GM12878 (cell line): ENCODE measurements at regions not wholly inside any gene's neighbourhood (a gene's known extent, or its start where the extent isn't known, plus 50 kb on each side); places are given as distances from the start of the nearest gene placed in this dataset.

Experiments
- ATAC-seq: fragments of 200-7000 bp; cut with Tn5 transposase; 3 replicates; pipeline ENCODE4 v1.9.1; 2020; ENCODE audit warnings: mild to moderate bottlenecking, moderate library complexity
- BruUV-seq: library from RNA; stranded (reverse); fragments of 400-500 nt; replicated peaks from 2 replicates; lab custom pipeline; 2021; lab: Mats Ljungman, UMichigan
- CTCF ChIA-PET: fragments of 300-600 bp; sonication (Branson Sonifier 250); formaldehyde crosslinking; extraction: SDS; loops from one replicate; lab custom pipeline; 2021; ENCODE audit warnings: inconsistent platforms; lab: Yijun Ruan, JAX
- POLR2A ChIA-PET: fragments of 350-600 bp; formaldehyde crosslinking; extraction: SDS; loops from one replicate; lab custom pipeline; 2021; ENCODE audit warnings: inconsistent platforms; lab: Charles Lee
- RAD21 ChIA-PET: fragments of 300-600 bp; sonication (Branson Sonifier 250); formaldehyde crosslinking; loops from one replicate; lab custom pipeline; 2023; ENCODE audit warnings: antibody characterized with exemption; ENCODE audit not compliant: unreplicated experiment; lab: Charles Lee
- SMC1A ChIA-PET: fragments of 300-600 bp; sonication (Branson Sonifier 250); formaldehyde crosslinking; loops from one replicate; lab custom pipeline; 2023; ENCODE audit not compliant: unreplicated experiment, uncharacterized antibody; lab: Charles Lee
- DNase-seq: peaks from one replicate; pipeline ENCODE4 v3.0.0-alpha.2; 2011; ENCODE audit warnings: low read depth, low spot score
- FAIRE-seq: peaks from 3 replicates; lab custom pipeline; 2011; peaks lifted over from hg19 to GRCh38; lab: Jason Lieb, UNC
- H2AFZ ChIP-seq: 2 replicates; pipeline ENCODE4 v1.6.0; 2011; ENCODE audit warnings: low read depth, low read length, control low read depth; ENCODE audit not compliant: control insufficient read depth
- H3K27ac ChIP-seq: 2 replicates; pipeline ENCODE4 v1.5.1; 2011; ENCODE audit warnings: control low read depth; ENCODE audit not compliant: control insufficient read depth, insufficient read depth
- H3K27me3 ChIP-seq, 2 experiments: replicated peaks in 1 of 2; 2 replicates each; pipeline versions ENCODE4 v1.6.0 to v1.6.1; 2011; ENCODE audit warnings: low read length in 1 of 2; ENCODE audit not compliant: control insufficient read depth in 2 of 2, insufficient read depth in 2 of 2
- H3K36me3 ChIP-seq, 2 experiments: 2 replicates each; pipeline ENCODE4 v1.5.1; 2011; ENCODE audit warnings: low read length in 1 of 2; ENCODE audit not compliant: control insufficient read depth in 2 of 2, insufficient read depth in 2 of 2
- H3K4me1 ChIP-seq: 2 replicates; pipeline ENCODE4 v1.6.1; 2011; ENCODE audit warnings: mild to moderate bottlenecking, low read length, moderate library complexity, mixed read lengths; ENCODE audit not compliant: control insufficient read depth, insufficient read depth
- H3K4me2 ChIP-seq: 2 replicates; pipeline ENCODE4 v1.6.0; 2011; ENCODE audit warnings: control low read depth; ENCODE audit not compliant: control insufficient read depth, insufficient read depth
- H3K4me3 ChIP-seq: fragments of 200-600 bp; sonication (generic); 2 replicates; pipeline ENCODE4 v1.5.1; 2016
- H3K79me2 ChIP-seq: 2 replicates; pipeline ENCODE4 v1.6.0; 2011; ENCODE audit warnings: low read length; ENCODE audit not compliant: control insufficient read depth, insufficient read depth
- H3K9ac ChIP-seq: 2 replicates; pipeline ENCODE4 v1.8.0; 2011; ENCODE audit warnings: low read length, control low read depth, mixed read lengths; ENCODE audit not compliant: control insufficient read depth, insufficient read depth
- H3K9me3 ChIP-seq: replicated peaks from 3 replicates; pipeline ENCODE4 v1.5.1; 2011; ENCODE audit warnings: mild to moderate bottlenecking, low read length; ENCODE audit not compliant: control insufficient read depth, insufficient read depth
- H4K20me1 ChIP-seq: 2 replicates; pipeline ENCODE4 v1.6.0; 2011; ENCODE audit not compliant: control insufficient read depth, insufficient read depth
- BCL11A ChIP-seq: IDR thresholded peaks from 2 replicates; pipeline ENCODE4 v1.6.1; 2011; ENCODE audit warnings: low read depth, low read length
- BHLHE40 ChIP-seq, 2 experiments: fragments of 450-650 bp in 1 of 2; IDR thresholded peaks; 2 replicates each; pipeline ENCODE4 v1.6.1; 2011 to 2017; ENCODE audit warnings: low read depth in 2 of 2, borderline replicate concordance in 1 of 2, improper control_type of control experiment in 1 of 2, low read length in 1 of 2, mild to moderate bottlenecking in 1 of 2
- BRCA1 ChIP-seq: IDR thresholded peaks from 2 replicates; pipeline ENCODE4 v1.6.1; 2011; ENCODE audit warnings: low read depth, low read length, improper control_type of control experiment
- CREM ChIP-seq: IDR thresholded peaks from 2 replicates; pipeline ENCODE4 v1.6.1; 2014; ENCODE audit warnings: antibody characterized with exemption, low read depth
- GABPA ChIP-seq: IDR thresholded peaks from 2 replicates; pipeline ENCODE4 v1.6.1; 2014; ENCODE audit warnings: antibody characterized with exemption, low read depth, mild to moderate bottlenecking, inconsistent platforms
- IRF4 ChIP-seq: IDR thresholded peaks from 2 replicates; pipeline ENCODE4 v1.6.1; 2011; ENCODE audit warnings: low read depth, low read length
- JUNB ChIP-seq: IDR thresholded peaks from 2 replicates; pipeline ENCODE4 v1.6.1; 2016; ENCODE audit warnings: antibody characterized with exemption, mild to moderate bottlenecking
- MEF2A ChIP-seq: IDR thresholded peaks from 2 replicates; pipeline ENCODE4 v1.6.1; 2011; ENCODE audit warnings: low read depth, mild to moderate bottlenecking, low read length, moderate library complexity; ENCODE audit not compliant: insufficient read depth
- MYC ChIP-seq: IDR thresholded peaks from 2 replicates; pipeline ENCODE4 v1.6.1; 2011; ENCODE audit warnings: mild to moderate bottlenecking, low read length, moderate library complexity, inconsistent platforms; ENCODE audit not compliant: insufficient read depth, insufficient replicate concordance, insufficient read length, severe bottlenecking
- NR2C2 ChIP-seq: IDR thresholded peaks from 2 replicates; pipeline ENCODE4 v1.6.1; 2011; ENCODE audit warnings: borderline replicate concordance, low read depth; ENCODE audit not compliant: control insufficient read depth, insufficient read length
- POLR2A ChIP-seq: IDR thresholded peaks from 2 replicates; pipeline ENCODE4 v1.6.1; 2011; ENCODE audit warnings: low read depth, mild to moderate bottlenecking, low read length
- POLR2AphosphoS5 ChIP-seq: IDR thresholded peaks from 2 replicates; pipeline ENCODE4 v1.6.1; 2011; ENCODE audit warnings: mild to moderate bottlenecking, low read length, inconsistent platforms
- RCOR1 ChIP-seq: conservative IDR thresholded peaks from 2 replicates; pipeline ENCODE4 v1.6.1; 2012; ENCODE audit warnings: low read depth, low read length, improper control_type of control experiment
- SMARCA5 ChIP-seq: fragments of 450-650 bp; IDR thresholded peaks from 2 replicates; pipeline ENCODE4 v1.6.1; 2017; ENCODE audit warnings: mild to moderate bottlenecking
- SREBF2 ChIP-seq: IDR thresholded peaks from 2 replicates; pipeline ENCODE4 v1.6.1; 2012; ENCODE audit warnings: mild to moderate bottlenecking, low read length
- ZBED1 ChIP-seq: IDR thresholded peaks from 2 replicates; pipeline ENCODE4 v1.6.1; 2016; ENCODE audit warnings: borderline replicate concordance
- ZNF384 ChIP-seq: IDR thresholded peaks from 2 replicates; pipeline ENCODE4 v1.6.1; 2012; ENCODE audit warnings: low read depth, mild to moderate bottlenecking, low read length, improper control_type of control experiment, borderline replicate concordance
- WGBS: methylation state at CpG from one replicate; pipeline ENCODE4 v1.1.6; 2016; ENCODE audit warnings: low lambda C conversion rate; ENCODE audit not compliant: insufficient replicate concordance, insufficient coverage; ENCODE audit errors: missing lambda C conversion rate; 5-methylcytosine and 5-hydroxymethylcytosine counted together
- in situ Hi-C: fragments of 300-500 bp; cut with MboI; formaldehyde crosslinking; loops from 9 replicates; pipeline ENCODE4 v1.14.3; 2018; ENCODE audit warnings: mixed read lengths
- intact Hi-C: fragments of 100-400 bp; cut with micrococcal nuclease; formaldehyde crosslinking; loops from one replicate; pipeline ENCODE4 v1.14.2; 2022; ENCODE audit not compliant: unreplicated experiment
- TF ChIP-seq, protein P1 (sequence below): IDR thresholded peaks from 2 replicates; pipeline ENCODE4 v1.6.1; 2011; ENCODE audit warnings: borderline replicate concordance, low read depth, mild to moderate bottlenecking, moderate library complexity, low read length; ENCODE audit not compliant: insufficient read depth, poor library complexity, severe bottlenecking
- TF ChIP-seq, protein P2 (sequence below): IDR thresholded peaks from 2 replicates; pipeline ENCODE4 v1.6.1; 2012; ENCODE audit warnings: low read depth, low read length, improper control_type of control experiment
- TF ChIP-seq, protein P3 (sequence below): fragments of 450-650 bp; IDR thresholded peaks from 2 replicates; pipeline ENCODE4 v1.6.1; 2017; ENCODE audit warnings: mild to moderate bottlenecking

DNA sequence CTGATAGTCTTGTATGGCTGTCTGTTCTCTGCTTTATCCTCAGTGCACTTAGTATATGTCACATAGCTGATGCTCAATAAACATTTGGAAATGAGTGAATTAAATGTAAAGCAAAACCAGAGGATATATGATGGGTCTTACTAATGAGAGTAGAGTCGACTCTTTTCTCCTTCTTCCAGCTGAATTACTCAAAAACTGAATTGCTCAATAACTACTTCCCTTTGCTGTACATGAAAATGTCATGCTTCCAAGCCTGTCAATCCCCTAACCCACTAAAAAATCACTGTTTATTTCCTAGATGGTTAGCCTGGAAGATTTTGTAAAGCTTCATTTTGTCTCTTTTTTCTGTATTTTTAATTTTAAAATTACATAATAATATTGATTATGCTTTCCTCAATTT is 88.0 kb downstream of the OR13A1 start:
- ChIA-PET RAD21 (no interaction called here), CTCF (interaction anchor here (1.2 kb wide), 1 partner anchor 8 kb away, joined by 4 read pairs; no protein-coding TSS in a partner anchor), SMC1A (interaction anchor here (0.7 kb wide), 2 partner anchors 11 to 792 kb away, joined by 3 read pairs; no protein-coding TSS in a partner anchor), POLR2A (no interaction called here)
- DNase-seq (no peak), FAIRE-seq (no peak), ATAC-seq (no peak)
- no peaks in the 10 kb centered on the region for H3K4me1 ChIP-seq
- H3K9ac ChIP-seq, result no peak overlapping the region
- no peak overlapping the region for H2AFZ ChIP-seq
- no peak overlapping the region for H3K4me2 ChIP-seq
- H3K9me3 ChIP-seq, result no peaks in the 10 kb centered on the region; the same call in 1 of the 3 replicates
- BruUV-seq, result no TSS peak
- no peaks in the 10 kb centered on the region; a peak in 1 of 4 replicates for H3K27me3 ChIP-seq
- H3K36me3 ChIP-seq, result no peaks in the 10 kb centered on the region
- no peak overlapping the region for H3K4me3 ChIP-seq
- no peaks in the 10 kb centered on the region for H4K20me1 ChIP-seq
- WGBS, result 0% methylated on average over 1 of the region's 1 CpG
- no peak overlapping the region for H3K27ac ChIP-seq
- TF ChIP-seq POLR2AphosphoS5 (no peak), JUNB (no peak), ZNF384 (no peak), RCOR1 (no peak), CREM (no peak), SMARCA5 (no peak), ZBED1 (no peak), MEF2A (no peak), IRF4 (no peak), MYC (no peak), BCL11A (no peak), BHLHE40 (IDR thresholded peaks at IDR 0.05; ENCODE audit: borderline replicate concordance in 1 of 2, low read depth in 2 of 2, low read length in 1 of 2) (no peak), NR2C2 (no peak), POLR2A (no peak), GABPA (no peak), BRCA1 (no peak), SREBF2 (no peak)
- TF ChIP-seq, protein P1, sequence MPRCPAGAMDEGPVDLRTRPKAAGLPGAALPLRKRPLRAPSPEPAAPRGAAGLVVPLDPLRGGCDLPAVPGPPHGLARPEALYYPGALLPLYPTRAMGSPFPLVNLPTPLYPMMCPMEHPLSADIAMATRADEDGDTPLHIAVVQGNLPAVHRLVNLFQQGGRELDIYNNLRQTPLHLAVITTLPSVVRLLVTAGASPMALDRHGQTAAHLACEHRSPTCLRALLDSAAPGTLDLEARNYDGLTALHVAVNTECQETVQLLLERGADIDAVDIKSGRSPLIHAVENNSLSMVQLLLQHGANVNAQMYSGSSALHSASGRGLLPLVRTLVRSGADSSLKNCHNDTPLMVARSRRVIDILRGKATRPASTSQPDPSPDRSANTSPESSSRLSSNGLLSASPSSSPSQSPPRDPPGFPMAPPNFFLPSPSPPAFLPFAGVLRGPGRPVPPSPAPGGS, result no peak
- TF ChIP-seq, protein P2, sequence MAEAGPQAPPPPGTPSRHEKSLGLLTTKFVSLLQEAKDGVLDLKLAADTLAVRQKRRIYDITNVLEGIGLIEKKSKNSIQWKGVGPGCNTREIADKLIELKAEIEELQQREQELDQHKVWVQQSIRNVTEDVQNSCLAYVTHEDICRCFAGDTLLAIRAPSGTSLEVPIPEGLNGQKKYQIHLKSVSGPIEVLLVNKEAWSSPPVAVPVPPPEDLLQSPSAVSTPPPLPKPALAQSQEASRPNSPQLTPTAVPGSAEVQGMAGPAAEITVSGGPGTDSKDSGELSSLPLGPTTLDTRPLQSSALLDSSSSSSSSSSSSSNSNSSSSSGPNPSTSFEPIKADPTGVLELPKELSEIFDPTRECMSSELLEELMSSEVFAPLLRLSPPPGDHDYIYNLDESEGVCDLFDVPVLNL, result no peak
- TF ChIP-seq, protein P3, sequence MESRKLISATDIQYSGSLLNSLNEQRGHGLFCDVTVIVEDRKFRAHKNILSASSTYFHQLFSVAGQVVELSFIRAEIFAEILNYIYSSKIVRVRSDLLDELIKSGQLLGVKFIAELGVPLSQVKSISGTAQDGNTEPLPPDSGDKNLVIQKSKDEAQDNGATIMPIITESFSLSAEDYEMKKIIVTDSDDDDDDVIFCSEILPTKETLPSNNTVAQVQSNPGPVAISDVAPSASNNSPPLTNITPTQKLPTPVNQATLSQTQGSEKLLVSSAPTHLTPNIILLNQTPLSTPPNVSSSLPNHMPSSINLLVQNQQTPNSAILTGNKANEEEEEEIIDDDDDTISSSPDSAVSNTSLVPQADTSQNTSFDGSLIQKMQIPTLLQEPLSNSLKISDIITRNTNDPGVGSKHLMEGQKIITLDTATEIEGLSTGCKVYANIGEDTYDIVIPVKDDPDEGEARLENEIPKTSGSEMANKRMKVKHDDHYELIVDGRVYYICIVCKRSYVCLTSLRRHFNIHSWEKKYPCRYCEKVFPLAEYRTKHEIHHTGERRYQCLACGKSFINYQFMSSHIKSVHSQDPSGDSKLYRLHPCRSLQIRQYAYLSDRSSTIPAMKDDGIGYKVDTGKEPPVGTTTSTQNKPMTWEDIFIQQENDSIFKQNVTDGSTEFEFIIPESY, result no peak
- H3K79me2 ChIP-seq, result no peaks in the 10 kb centered on the region
- intact Hi-C loops (no loop called here), in situ Hi-C loops (no loop called here)
